LHCN-M2 (cell line): ENCODE measurements at regions not wholly inside any gene's neighbourhood (a gene's known extent, or its start where the extent isn't known, plus 50 kb on each side); places are given as distances from the start of the nearest gene placed in this dataset.
"Not testable (repeated sequence)": the region's sequence is repeated elsewhere in the genome, so short reads cannot be mapped to it uniquely, and the experiment has no call there.

ENCODE experiments used
- DNase-seq: peaks from one replicate; pipeline ENCODE4 v3.0.0-alpha.2; 2012; ENCODE audit warnings: low read depth

DNA sequence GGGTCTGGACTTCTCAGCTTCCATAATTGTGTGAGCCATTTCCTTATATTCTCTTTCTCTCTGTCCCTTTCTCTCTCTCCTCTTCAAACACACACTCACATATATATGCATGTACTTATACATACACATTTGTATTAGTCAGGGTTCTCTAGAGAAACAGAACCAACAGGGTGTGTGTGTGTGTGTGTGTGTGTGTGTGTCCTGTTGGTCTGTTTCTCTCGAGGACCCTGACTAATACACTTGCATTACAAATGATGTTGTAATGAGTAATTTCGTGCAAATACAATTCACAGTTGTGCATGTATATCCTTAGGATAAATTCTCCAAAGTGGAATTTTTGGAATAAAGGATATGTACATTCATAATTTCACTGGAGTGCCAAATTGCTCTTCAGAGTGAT lies 115.3 kb downstream of the NPIPB5 start:
- peak; percentile 31 for DNase-seq

DNA sequence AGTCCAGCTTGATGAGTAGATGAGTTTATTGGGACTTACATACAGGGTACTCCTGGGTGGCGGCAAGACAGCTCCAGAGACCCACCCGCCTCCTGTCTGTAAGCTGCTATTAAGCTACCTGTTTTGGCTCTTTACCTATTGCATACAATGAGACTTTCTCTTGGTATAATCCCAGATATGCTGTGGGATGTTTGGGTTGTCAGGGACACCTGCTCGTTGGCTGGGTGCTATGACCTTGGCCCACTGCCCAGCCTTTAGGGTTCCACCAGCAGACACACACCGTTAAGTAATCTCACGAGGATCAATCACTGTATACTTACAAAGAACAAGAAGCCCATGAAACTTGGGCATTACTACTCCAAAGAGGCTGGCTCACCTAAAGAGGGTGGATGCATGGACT lies 116.4 kb downstream of the NPIPB5 start:
- no peak for DNase-seq

DNA sequence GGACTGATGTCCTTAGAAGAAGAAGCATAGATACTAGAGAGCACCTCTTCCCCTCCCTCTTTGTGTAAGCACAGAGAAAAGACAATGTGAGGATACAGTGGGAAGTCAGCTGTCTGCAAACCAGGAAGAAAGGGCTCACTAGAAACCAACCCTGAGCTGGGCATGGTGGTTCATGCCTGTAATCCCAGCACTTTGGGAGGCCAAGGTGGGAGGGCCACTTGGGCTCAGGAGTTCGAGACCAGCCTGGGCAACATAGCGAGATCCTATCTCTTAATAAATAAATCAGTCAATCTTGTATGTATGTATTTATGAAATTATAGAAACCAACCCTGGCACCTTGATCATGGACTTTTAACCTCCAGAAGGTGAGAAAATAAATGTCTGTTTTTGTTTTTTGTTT lies 118.3 kb downstream of the NPIPB5 start:
- no peak for DNase-seq

DNA sequence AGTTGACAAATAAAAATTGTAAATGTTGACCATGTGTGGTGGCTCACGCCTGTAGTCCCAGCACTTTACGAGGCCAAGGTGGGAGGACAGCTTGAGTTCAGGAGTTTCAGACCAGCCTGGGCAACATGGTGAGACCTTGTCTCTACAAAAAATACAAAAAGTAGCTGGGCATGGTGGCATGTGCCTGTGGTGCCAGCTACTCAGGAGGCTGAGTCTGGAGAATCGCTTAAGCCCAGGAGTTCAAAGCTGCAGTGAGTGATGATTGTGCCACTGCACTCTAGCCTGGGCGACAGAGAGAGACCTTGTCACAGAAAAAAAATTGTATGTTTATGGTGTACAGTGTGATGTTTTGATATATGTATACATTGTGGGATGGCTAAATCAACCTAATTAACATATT lies 119.6 kb downstream of the NPIPB5 start:
- no peak for DNase-seq

DNA sequence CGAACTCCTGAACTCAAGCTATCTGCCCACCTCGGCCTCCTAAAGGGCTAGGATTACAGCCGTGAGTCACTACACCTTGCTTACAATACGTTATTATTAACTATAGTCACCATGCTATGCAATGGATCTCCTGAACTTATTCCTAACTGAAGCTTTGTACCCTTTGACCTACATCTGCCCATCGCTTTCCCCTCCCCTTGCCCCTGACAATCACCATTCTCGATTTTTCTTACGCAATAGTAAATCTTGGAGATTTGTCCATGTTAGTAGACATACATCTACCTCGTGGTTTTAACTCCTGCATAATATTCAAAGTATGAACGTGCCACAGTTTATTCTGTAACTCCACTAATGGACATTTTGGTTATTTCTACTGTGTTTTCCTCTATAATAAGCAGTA lies 120.6 kb downstream of the NPIPB5 start:
- no peak for DNase-seq

DNA sequence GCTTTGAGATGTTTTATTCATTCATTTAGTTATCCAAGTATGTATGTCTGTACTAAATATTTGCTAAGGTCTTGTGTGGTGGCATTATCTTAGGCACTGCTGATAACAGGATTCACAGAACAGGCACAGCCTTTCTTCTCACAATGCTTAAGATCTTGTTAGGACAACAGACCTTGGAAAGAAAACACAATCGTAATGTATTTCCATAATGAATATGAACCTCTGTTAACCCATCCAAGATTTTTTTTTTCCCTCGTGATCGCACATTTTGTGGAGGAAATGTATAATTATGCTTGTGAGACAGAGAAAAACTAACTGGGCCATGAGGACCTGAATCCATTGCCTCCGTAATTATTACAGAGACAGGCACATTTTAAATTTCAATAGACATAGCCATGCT lies 121.9 kb downstream of the NPIPB5 start:
- no peak for DNase-seq

DNA sequence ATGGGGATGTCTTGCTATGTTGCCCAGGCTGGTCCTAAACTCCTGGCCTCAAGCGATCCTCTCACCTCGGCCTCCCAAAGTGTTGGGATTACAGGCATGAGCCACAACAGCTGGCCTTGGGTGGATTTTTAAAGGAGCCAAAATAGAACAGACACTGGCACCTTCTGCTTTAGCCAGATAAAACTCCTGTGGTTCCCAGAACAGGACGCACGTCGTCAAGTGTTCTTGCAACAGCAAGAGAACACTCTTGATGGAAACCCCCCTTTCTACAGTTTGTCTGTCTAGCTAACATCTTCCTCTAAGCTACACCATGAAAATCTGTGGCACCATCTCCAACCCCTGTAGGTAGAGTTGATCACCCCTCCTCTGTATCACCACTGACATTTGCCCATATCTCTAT lies 122.6 kb downstream of the NPIPB5 start:
- DNase-seq = no peak

DNA sequence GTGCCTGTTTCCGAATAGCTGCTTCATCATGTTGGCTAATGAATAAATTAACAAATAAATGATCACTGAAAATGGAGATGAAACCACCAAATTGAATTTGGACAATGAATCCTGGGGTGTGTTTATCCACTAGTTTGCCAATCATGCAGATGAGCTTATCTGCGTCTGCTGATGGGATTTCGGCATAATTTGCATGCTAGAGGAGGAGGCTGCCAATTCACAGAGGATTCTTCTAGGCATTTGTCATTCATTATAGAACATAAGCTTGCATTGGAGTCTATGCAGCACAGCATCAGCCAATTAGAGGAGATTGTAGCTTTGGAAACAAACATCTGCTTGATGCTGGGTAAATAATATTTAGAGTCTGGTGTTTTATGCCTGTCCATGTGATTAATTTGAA lies 123.1 kb downstream of the NPIPB5 start:
- no peak for DNase-seq

DNA sequence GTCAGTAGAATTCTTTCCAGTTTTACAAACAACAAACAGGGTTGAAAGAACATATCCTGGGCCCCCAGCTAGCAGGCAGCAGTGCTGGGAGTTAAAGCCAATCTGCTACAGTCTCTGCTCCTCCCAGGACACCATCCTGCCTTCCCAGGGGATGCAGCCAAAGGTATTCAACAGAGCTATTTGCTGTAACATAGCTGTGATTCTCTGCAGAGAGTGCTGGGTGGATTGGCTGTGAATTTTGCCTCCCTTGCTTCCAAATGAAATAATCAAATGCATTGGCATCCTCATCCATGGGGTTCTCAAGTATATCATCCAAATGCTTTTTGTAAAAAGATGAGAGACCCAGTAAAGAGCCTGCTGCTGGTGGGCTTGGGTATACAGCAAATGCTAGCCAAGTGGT lies 124.3 kb downstream of the NPIPB5 start:
- no peak for DNase-seq

DNA sequence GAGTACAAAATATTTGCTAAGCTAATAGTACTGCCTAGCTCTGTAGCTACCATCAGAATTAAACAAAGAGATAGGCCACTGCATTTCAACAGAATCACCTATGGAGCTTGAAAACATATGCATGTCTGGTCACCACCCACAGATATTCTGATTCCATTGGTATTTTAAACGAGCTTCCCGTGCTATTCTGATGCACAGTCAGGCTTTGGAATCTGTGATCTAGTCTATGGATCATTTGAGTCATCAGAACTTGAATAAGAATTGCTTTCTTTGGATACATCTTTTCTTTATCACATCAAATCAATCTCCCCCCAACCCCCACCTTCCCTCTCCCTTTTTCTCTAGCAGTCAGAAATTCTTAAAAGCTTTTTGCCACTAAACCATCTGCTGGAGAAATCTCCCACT lies 124.7 kb downstream of the NPIPB5 start:
- no peak for DNase-seq

DNA sequence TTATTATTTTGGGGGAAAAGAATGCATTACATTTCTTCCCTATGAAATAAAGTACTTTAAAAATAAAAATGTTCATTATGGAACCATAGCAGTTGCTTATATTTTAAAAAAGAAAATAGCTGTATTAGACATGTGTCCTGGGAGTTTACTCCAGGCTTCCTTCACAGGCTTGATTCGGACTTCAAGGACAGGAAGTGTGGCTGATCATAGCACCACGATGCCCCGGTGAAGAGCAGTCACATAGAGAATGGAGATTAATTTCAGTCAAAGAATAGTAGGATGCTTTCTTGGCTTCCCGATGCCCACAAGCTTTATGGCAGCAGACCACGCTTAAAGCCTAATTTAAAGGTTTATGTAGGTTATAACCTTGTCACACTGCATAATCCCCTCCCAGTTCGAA lies 125.1 kb downstream of the NPIPB5 start:
- no peak for DNase-seq

DNA sequence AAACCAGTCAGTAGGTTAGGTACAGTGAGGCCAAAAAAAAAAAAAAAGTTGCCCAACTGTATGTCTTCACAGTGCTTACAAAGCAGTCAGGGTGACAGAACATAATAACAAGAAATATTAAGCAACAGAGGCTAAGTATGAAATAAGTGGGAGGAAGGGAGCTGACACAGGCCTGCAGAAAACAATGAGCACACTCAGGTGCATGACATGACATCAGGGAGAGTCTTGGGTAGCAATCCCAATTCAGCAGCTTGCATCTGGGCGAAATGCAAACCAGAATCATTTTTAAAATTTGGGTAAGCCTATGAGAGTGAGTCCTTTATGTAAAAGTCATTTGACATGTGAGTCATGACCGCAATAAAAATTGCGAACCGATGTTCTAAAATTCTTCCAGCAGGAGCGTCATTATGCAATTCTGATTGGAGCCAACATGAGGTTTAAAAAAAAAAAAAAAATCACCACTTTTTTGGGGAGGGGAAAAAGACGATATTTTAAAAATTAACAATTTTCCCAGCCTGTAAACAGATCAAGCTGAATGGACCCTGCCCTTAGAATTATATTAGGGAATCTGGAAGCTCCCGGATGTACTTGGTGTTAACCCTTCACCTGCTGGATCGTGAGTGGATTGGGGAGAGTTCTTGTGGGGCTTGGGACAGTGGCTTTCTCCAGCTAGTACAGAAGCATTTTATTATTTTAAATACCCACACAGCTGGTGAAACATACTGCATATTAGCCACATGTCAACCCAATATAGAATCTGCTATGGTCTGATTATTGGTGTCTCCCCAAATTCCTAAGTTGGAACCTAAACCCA lies 127.9 kb downstream of the NPIPB5 start:
- peak; percentile 65 for DNase-seq

DNA sequence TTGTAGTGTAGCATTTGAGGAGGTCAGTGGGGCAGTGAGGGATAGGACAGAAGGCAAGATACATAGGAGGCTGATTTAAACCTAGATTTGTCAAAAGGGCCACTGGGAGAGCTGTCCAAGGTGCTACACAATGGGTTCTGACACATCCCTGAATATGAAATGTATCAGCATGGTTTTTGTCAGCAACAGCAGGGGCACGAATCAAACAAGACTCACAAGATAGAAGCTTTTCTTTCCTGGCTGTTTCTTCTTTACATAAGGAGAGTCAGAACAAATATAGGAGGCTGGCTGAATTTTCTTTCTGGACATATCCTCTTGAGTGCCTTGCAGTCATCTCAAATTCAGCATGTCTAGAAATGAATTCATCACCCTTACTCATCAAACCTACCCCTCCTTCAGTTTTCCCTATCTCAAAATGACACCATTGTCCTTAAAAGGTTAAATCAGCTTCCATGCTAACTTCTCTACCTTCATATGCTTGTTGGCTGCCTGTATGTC lies 130.5 kb downstream of the NPIPB5 start:
- peak; percentile 69 for DNase-seq

DNA sequence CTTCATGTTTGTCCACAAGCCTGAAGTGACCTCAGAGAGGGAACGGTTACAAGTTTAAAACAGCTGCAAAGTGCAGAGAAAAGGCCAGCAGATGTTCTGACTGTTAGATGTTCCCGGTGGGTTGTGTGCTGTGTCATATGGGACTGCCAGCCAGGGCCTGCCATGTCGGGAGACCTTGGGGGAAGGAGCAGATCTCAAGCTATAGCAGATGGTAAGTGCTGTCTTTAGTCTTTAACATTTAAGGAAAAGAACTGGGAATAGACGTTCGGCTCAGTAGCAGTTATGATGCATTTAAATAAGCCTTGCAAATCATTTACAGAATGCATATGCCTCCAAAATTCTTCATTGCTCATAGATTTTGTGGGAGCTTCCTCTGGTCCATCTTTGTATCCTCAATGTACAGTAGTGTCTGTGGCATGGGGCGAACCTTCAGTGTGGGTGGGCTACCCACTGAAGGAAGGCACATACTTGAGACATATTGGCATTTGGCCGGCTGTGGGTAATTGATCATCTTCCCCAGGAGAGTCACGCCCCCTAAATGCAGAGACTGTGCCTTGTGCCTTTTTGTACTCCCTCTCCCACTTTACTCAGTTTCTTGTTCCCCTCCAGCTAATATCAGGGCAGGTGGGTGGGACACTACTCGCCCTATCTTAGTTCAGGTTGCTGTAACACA lies 131.9 kb downstream of the NPIPB5 start:
- peak; percentile 57 for DNase-seq

DNA sequence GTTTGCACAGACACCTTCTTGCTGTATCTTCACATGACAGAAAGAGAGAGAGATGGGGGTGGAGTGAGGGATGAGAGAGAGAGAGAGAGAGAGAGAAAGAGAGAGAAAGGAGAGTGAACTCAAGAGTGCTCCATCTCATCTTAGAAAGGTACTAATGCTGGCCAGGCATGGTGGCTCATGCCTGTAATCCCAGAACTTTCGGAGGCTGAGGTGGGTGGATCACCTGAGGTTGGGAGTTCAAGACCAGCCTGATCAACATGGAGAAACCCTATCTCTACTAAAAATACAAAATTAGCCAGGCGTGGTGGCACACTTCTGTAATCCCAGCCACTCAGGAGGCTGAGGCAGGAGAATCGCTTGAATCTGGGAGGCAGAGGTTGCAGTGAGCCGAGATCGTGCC lies 132.5 kb downstream of the NPIPB5 start:
- DNase-seq = not testable (repeated sequence)

DNA sequence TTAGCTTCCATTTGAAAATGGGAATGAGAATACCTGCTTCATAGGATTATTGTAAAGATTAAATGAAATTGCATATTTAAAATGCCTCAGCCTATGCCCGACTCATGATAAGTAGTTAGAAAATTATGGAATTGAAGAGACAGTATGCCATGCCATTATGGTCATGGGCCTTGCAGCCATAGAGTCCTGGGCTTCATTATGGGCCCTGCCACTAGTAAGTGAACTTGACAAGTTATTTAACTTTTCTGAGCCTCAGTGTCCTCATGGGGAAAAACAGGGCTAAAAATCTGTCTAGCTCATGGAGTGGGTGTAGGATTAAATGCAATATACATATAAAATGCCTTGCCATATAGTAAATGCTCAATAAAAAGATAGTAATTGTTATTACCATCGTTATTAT lies 133.2 kb downstream of the NPIPB5 start:
- DNase-seq = no peak

DNA sequence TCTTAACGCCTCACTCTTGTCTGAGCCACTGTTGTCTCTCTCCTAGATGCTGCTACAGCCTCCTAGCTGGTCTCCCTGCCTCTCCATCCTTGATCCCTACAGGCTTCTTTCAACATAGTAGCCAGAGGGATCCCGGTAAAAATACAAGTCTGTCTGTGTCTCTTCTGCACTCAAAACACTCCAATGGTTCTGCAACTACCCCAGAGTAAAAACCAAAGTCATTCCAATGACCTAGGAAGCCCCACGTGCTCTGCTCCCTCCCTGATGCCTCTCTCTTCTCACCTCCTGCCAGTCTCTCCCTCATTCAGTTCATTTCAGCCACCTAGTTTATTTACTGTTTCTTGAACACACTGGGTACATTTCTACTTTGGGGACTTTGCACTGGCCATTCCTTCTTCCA lies 135.2 kb downstream of the NPIPB5 start:
- no peak for DNase-seq

DNA sequence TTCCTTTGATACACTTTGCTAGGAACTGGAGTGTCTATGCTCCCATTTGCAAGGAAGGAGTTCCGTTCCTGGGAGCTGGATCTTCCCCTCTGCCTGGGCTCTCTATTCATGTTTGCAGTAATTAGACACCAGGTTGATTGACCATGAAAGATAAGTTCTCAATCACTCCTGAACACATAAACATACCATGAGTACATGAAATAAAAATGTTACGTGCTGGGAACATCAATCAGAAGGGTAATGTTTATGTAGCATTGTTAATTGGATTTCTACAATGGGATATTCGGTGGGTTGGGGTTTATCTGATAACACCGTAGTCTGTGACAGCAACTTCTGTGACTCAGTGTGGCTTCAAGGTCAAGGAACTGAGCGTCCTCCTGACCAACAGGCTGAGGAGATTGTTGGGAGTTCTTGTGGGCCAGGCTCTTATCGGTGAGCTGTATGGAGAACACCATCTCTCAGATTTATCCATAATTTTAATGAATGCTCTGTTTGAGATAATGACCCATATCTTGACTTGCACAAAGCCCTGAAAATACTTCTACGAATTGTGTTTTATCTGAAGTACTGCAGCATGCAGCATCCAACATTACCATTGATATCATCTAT lies 136.4 kb downstream of the NPIPB5 start:
- no peak for DNase-seq

DNA sequence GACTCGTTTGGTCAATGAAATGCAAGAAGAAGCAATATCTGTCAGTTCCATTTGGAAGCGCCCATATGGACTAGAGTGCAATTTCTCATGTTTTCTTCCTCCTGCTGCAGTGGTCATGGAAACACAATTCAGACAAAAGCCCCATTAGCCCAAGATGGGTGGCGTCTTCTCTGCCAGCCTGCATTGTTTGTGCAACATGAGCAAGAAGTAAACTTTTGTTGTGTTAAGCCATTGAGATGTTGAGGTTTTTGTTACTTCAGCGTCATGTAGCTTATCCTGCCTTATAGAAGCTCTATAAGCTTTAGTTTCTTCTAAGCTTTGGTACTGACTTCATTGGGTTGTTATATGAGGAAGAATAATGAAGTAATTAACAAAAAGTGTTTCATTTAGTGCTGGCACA lies 137.4 kb downstream of the NPIPB5 start:
- no peak for DNase-seq

DNA sequence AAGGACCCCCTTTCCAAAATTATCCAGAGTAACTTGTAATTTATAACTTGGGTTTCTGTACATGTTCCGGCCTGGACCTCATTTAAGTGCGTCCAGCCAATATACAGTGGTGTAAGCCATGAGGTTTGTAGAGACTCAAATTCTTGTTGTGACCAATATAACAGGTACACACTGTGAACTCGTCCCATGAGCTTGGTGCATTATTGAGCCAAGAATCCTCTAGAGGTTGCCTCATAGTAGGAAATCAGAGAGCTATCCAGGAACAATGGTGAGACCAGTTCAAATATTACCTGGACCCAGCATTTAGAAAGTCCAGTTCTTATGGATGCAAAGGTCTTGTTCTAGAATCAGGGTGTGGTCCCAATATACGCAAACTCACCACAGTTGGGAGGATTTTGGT lies 138.2 kb downstream of the NPIPB5 start:
- DNase-seq = no peak

DNA sequence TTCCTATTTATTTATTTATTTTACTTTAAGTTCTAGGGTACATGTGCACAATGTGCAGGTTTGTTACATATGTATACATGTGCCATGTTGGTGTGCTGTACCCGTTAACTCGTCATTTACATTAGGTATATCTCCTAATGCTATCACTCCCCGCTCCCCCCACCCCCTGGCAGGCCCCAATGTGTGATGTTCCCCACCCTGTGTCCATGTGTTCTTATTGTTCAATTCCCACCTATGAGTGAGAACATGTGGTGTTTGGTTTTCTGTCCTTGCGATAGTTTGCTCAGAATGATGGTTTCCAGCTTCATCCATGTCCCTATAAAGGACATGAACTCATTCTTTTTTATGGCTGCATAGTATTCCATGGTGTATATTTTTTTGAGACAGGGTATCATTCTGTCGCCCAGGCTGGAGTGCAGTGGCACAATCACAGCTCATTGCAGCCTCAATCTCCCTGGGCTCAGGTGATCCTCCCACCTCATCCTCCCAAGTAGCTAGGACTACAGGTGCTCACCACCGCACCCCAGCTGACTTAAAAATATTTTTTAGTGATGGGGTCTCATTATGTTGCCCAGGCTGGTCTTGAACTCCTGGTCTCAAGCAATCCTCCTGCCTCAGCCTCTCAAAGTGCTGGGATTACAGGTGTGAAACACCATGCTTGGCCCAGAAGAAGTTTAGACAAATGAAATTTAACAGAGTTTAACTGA lies 140.6 kb downstream of the NPIPB5 start:
- DNase-seq = not testable (repeated sequence)

DNA sequence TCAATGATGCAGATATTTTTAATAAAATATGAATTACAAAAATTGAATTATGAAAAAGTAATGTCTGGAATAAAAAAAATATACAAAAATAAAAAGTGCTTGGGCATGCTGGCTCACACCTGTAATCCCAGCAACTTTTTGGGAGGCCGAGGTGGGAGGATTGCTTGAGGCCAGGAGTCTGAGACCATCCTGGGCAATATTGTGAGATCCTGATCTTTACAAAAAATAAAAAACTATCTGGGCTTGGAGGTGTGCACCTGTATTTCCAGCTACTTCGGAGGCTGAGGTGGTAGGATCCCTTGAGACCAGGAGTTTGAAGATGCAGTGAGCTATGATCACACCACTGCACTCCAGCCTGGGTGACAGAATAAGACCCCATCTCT lies 141.8 kb downstream of the NPIPB5 start:
- DNase-seq = no peak
